Activated T-cell treated with anti-CD3 and anti-CD28 coated beads for 48 hours (primary cell): ENCODE measurements at regions not wholly inside any gene's neighbourhood (a gene's known extent, or its start where the extent isn't known, plus 50 kb on each side); places are given as distances from the start of the nearest gene placed in this dataset.

ENCODE experiments used
- DNase-seq: peaks from one replicate; pipeline ENCODE4 v3.0.0-alpha.2; 2020; ENCODE audit warnings: low read depth

GRCh38 chr10:83165265-83165664, 974.0 kb upstream of the GHITM start:
- no peak for DNase-seq

- no peak for DNase-seq
These were observed 973.0 kb upstream of the GHITM start for GRCh38 chr10:83166344-83166743.

GRCh38 chr10:83167081-83167480, 972.2 kb upstream of the GHITM start:
- DNase-seq, result no peak

DNA sequence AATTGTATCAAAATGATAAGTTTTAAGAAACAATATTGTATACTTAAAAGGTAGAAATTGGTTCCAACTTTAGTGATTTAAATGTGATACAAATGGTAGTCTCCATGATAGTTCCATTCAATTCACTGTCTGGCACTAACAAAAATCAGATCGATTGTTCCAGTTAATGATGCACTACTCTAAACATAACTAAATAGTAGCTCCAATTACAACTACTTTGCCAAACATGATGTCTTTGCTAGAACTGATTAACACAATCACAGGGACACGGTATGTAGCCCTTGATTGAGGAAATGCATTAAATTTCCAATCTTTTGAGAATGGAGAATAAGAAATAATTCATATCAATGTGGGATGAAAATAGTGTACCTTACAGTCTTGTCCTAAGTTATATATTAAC, 962.4 kb upstream of the GHITM start:
- no peak for DNase-seq

GRCh38 chr10:83178526-83178925, 960.8 kb upstream of the GHITM start:
- DNase-seq, result no peak

GRCh38 chr10:83179371-83179770, 959.9 kb upstream of the GHITM start:
- no peak for DNase-seq

- no peak for DNase-seq
These were observed 957.2 kb upstream of the GHITM start for GRCh38 chr10:83182076-83182475.

DNA sequence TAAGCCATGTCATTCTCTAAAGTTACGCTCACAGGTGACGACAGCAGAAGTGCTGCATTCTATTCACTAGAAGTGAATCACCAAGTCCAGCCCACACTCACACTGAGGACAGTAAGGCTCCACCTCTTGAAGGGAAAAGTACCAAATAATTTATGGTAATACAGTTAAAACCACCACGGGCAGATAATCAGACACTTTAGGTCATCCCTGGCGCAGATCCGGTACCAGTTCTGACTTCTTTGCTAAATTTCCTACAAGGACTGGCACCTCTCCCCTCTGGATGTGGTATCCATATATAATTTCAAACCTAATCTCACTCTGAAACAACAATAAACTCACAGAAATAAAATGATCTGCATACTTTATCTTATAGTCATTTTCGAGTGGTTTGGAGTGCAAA, 954.7 kb upstream of the GHITM start:
- no peak for DNase-seq

DNA sequence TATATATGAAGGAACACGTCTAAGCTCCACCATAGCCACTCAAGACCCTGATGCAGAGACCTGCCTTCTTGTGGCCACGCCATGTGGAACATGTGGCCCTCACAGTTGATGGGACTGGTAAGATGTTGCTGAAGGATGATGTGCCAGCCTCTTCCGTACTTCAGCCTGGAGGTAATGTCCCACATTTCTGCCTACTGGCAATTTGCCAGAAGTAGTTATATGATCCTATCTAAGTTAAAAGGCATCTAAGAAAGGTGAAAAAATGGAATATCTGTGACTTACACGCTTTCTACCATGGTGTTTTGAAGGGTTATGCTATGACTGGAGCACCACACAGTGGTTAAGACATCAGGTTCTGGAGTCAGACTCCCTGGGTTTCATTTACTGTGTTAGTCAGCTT, 948.7 kb upstream of the GHITM start:
- no peak for DNase-seq

- no peak for DNase-seq
These were observed 946.3 kb upstream of the GHITM start for GRCh38 chr10:83193026-83193425.

- no peak for DNase-seq
These were observed 944.3 kb upstream of the GHITM start for GRCh38 chr10:83195021-83195420.

- no peak for DNase-seq
These were observed 939.9 kb upstream of the GHITM start for GRCh38 chr10:83199374-83199773.

DNA sequence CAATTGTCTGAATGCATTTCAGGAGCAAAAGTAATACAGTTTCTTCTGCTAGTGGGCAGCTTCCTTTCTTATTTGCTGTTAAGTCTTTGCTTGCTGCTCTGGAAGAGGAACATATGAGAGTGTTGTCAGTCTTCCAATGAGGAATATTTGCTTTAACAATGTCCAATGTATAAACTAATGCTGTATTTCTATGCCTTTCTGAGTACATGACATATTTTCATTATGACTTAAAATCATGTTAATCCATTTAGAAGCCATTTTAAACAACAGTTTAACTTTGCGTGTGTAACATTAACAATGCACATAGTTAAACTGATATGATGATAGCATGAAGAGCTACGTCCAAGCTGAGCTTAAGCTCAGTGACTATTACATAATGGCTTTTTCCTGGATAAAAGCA, 933.4 kb upstream of the GHITM start:
- DNase-seq, result no peak

DNA sequence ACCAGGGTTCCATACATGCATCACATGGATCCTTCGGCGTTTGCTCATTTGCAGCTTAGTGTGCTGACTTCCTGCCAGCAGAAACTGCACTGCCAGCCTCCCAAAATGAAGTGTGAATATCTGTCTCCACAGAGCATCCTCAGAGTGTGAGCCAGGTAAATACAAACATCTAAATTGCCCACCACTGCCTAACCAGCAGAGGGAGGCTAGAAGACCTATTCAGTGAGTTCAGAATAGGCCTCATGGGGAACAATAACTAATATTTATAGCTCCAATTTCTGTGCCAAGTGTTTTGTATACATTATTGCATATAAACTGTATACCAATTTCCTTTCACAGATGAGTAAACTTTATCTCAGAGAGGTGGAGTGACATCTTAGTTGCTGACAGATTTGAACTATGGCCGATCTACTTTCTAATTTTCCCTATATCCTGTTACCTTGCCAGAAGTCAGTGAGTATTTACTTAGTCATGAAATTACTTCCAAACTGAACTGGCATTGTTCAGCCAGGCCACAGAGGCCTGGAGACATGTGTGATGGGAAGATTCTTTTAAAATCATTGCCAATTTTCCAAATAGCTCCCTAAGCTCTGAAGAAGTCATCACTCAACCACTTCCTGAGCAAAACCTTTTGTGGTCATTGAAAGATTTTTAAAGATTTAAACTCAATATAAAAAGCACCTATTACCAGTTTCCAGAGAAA, 926.5 kb upstream of the GHITM start:
- DNase-seq, result no peak

DNA sequence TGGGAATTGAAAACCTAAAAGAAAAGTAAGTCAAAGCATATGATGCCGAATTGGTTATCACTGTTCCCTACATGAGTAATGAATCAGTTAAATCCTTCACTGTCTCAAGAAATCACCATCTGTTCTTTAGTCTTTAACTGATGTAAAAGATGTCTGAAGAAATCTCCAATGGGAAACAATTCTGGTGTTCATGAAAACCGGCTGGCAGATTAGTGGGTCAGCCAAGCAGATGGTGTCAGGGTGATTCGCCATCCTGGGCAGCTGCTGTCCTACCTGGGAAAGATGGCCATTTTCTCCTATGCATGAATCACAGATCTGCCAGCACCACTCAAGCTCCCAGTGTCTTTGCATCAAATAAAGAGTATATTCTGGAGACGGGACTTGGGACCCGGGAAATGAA, 925.2 kb upstream of the GHITM start:
- DNase-seq, result no peak

DNA sequence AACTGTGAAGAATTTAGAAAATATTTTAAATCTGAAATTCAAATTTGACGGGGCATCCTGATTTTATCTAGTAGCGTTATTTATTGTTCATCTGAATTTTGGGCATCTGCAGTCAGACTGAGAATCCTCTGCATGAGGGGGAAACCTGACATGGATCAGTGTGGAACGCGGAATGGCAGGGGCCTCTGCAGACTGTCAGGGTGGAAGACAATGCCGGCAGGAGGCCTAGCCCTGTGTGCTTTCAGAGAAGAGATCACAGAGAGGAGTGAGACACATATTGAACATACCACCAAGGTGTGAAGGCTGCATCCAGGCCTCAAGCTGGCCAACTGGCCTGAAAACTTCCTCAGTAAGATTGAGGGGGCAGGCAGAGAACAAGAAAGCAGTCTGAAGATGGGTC, 921.1 kb upstream of the GHITM start:
- no peak for DNase-seq

DNA sequence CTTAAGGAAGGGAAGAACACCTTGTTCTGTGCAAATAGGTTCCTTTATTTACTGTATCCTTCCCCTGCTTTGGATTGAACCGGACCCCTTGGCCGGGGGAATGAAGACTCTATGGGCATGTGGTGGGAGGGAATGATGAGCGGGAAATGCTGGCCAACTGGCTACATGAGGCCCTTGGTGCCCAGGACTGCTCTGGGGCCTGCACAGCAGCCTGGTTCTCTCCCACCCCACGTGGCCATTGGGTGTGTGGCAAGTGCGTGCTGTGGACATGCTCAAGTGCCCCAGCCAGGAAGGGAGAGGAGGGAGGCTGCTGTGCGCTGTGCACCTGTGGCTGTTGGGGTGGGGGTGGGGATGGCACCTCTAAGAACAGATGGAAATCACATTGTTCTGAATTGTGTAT, 917.0 kb upstream of the GHITM start:
- DNase-seq, result no peak

- no peak for DNase-seq
These were observed 916.2 kb upstream of the GHITM start for GRCh38 chr10:83222832-83223742.

GRCh38 chr10:83225781-83226180, 913.5 kb upstream of the GHITM start:
- DNase-seq, result no peak

GRCh38 chr10:83229991-83230390, 909.3 kb upstream of the GHITM start:
- DNase-seq, result no peak

DNA sequence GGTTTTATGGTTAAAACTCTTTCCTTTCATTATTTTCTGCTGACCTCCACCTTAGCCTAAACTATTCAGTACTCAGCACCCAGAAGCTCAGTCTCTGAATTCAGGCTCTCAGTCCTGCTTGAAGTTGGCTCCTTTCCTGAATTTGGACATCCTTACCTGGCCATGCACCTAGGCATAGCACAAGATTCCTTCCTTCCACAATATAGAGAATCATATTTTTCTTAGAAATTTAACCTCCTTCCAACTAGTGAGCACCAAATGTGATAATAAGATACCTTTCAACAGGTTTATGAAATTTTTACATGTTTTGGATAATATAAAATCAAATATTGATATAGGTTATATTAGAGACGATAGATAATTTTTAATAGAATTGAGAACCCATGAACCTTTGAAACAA, 905.6 kb upstream of the GHITM start:
- no peak for DNase-seq

DNA sequence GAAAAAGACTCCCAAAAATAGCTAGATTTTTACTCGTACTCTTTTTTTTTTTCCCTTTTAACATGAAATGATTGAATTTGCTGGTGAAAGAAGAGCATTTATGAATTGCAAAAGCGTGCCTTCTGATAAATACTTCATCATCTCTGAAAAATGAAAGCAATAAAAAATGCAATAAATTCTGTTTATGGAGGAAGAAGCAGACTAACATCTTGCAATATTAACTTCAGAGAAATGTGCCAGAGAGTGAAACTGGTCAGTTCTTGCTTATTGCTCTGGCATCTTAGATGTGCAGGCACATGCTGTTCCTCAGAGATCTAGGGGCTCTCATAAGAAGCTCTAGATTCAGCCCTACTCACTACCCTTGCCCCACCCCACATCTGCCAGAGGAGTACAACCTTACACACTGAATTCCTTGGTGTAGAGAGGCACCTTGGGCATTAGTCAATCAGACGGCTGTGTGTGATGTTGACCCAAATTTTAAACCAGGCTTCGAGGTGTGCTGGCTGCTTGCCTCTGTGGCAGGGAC, 891.1 kb upstream of the GHITM start:
- DNase-seq, result no peak

DNA sequence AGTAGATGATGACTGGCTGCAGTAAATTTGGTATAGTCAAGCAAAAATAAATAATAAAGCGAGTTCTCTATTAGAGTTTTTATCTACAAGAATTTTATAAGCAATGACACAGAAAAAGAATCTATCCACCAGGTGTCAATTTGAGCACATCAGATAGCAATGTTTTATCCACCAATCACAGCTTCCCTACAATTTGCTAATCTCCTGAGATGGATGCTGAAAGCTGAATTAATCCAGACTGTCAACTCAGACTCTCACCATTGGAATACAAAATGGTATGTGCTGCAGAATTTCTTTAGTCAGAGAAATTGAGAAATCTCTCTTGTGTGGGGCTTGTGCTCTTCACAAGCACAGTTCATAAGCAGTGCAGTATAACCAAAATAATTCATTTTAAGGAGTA, 888.9 kb upstream of the GHITM start:
- DNase-seq, result no peak
